IMR-90 (cell line): ENCODE measurements at regions not wholly inside any gene's neighbourhood (a gene's known extent, or its start where the extent isn't known, plus 50 kb on each side); places are given as distances from the start of the nearest gene placed in this dataset.

Experiments used
- BHLHE40 ChIP-seq: fragments of 150-350 bp; IDR thresholded peaks from 2 replicates; pipeline ENCODE4 v1.6.1; 2016; ENCODE audit warnings: mild to moderate bottlenecking, low read depth, low read length
- CTCF ChIP-seq: conservative IDR thresholded peaks from 2 replicates; pipeline ENCODE4 v1.5.1; 2012; ENCODE audit warnings: mild to moderate bottlenecking, low read depth, low read length, improper control_type of control experiment
- MAZ ChIP-seq: IDR thresholded peaks from 2 replicates; pipeline ENCODE4 v1.6.1; 2012; ENCODE audit warnings: low read depth, mild to moderate bottlenecking, low read length, improper control_type of control experiment, moderate library complexity, borderline replicate concordance
- SMC3 ChIP-seq: fragments of 150-350 bp; IDR thresholded peaks from 2 replicates; pipeline ENCODE4 v1.6.1; 2016; ENCODE audit warnings: low read depth, mild to moderate bottlenecking, antibody characterized with exemption, low read length, moderate library complexity

- TF ChIP-seq MAZ (no peak), BHLHE40 (no peak), SMC3 (no peak), CTCF (no peak)
Observed at GRCh38 chr2:120463996-120464395, 118.1 kb downstream of the INHBB start.
